Central memory CD8-positive, alpha-beta T cell (primary cell): ENCODE measurements at regions not wholly inside any gene's neighbourhood (a gene's known extent, or its start where the extent isn't known, plus 50 kb on each side); places are given as distances from the start of the nearest gene placed in this dataset.

Source experiments
- ATAC-seq: fragments of 150-1000 bp; cut with Tn5 transposase; replicated peaks from 2 replicates; pipeline ENCODE4 v1.10.0; 2022; ENCODE audit warnings: mild to moderate bottlenecking, moderate FRiP score, moderate number of reproducible peaks; ENCODE audit not compliant: poor library complexity, severe bottlenecking; ENCODE audit errors: extremely low read depth
- DNase-seq, 2 donors: peaks; one replicate each; pipeline ENCODE4 v3.0.0; 2021; ENCODE audit warnings: low spot score in 2 of 2
- H3K27ac Mint-ChIP-seq: one replicate; pipeline ENCODE4 v1.8.0; 2022; ENCODE audit warnings: low read depth, mild to moderate bottlenecking, moderate library complexity, mixed read lengths
- H3K27me3 Mint-ChIP-seq: one replicate; pipeline ENCODE4 v1.8.0; 2022; ENCODE audit warnings: mixed read lengths
- H3K36me3 Mint-ChIP-seq: one replicate; pipeline ENCODE4 v1.8.0; 2022; ENCODE audit warnings: mild to moderate bottlenecking, moderate library complexity, mixed read lengths; ENCODE audit not compliant: insufficient read depth
- H3K4me1 Mint-ChIP-seq: one replicate; pipeline ENCODE4 v1.8.0; 2022; ENCODE audit warnings: mixed read lengths
- H3K4me3 Mint-ChIP-seq: one replicate; pipeline ENCODE4 v1.8.0; 2022; ENCODE audit warnings: mild to moderate bottlenecking, moderate library complexity, mixed read lengths
- H3K9me3 Mint-ChIP-seq: one replicate; pipeline ENCODE4 v1.8.0; 2022; ENCODE audit warnings: mixed read lengths

DNA sequence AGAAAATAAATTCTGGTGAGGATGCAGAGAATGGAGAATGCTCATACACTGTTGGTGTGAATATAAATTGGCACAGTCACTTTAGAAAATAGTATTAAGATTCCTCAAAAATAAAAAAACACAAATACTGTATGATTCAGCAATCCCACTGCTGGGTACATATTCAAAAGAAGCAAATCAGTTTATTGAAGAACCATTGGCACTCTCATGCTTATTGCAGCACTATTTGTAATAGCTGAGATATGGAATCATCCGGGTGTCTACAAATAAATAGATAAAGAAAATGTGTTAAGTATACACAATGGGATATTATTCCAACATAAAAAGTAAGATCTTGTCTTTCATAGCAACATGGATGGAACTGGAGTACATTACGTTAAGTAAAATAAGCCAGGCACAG lies 579.4 kb upstream of the SEL1L start:
- H3K4me3 Mint-ChIP-seq: no peak overlapping the region
- peaks cover 30% of the 10 kb centered on the region for H3K9me3 Mint-ChIP-seq
- H3K4me1 Mint-ChIP-seq: no peaks in the 10 kb centered on the region
- H3K36me3 Mint-ChIP-seq: no peaks in the 10 kb centered on the region
- no peak overlapping the region for H3K27ac Mint-ChIP-seq
- no peak for DNase-seq
- ATAC-seq: no peak
- no peaks in the 10 kb centered on the region for H3K27me3 Mint-ChIP-seq

DNA sequence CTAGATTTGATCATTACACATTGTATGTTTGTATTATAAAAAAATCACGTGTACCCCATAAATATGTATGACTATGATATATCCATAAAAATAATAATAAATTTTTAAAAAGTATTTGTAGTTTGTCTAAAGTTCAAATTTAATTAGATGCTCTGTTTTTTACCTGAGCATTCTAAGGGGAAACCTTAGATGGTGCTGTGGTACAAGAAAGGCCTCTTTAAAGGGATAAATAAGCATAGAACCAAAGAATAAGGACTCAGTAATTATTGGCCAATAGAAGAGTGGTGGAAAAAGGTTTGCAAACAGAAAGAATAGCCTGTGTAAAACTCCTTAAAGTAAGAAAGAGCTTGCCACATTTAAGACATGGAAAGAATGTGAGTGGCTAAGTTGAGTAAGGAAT lies 580.1 kb upstream of the SEL1L start:
- no peaks in the 10 kb centered on the region for H3K27me3 Mint-ChIP-seq
- ATAC-seq (no peak), DNase-seq (no peak)
- H3K4me1 Mint-ChIP-seq: no peaks in the 10 kb centered on the region
- H3K4me3 Mint-ChIP-seq: no peak overlapping the region
- H3K36me3 Mint-ChIP-seq: no peaks in the 10 kb centered on the region
- H3K9me3 Mint-ChIP-seq: peaks cover 31% of the 10 kb centered on the region
- no peak overlapping the region for H3K27ac Mint-ChIP-seq

DNA sequence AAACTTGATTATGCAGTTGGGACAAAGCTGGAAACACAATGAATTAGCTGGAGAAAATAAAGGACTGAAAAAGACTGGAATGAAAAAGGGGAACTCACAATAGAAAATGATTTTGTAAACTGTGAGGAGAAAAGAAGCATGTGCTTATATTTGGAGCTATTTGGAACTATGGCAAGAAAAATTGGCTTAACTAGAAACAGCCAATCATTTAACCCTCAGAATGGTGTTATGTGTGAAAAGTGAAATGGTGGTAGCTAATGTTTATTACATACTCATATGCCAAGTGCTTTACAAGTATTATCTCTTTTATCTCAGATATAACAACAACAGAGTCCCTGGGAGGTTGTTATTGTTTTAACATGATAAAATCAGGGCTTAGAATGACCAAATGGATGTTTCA lies 583.1 kb upstream of the SEL1L start:
- no peak for ATAC-seq
- Mint-ChIP-seq H3K36me3 (no peaks in the 10 kb centered on the region), H3K27me3 (no peaks in the 10 kb centered on the region), H3K4me3 (no peak overlapping the region), H3K4me1 (no peaks in the 10 kb centered on the region), H3K9me3 (peaks cover 20% of the 10 kb centered on the region), H3K27ac (no peak overlapping the region)
- no peak for DNase-seq

DNA sequence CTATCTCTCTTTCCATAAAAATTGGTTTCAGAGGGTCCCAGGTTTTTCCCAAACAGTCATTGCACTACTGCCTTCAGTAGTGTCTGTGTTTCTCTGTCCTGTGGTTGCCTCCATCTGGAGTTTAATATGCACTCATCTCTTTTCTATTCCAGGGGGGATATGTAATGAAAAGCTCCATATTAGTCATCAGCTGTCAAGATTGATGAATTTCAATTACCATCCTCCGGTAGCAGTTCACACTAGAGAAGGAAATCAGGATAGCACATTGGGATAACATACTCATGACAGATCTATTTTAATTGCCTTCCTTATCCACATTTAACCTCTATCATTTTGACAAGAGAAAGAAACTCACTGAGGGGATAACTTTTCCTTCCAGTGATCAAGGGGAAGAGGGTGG lies 589.0 kb upstream of the SEL1L start:
- Mint-ChIP-seq H3K4me1 (no peaks in the 10 kb centered on the region), H3K4me3 (no peak overlapping the region), H3K27me3 (no peaks in the 10 kb centered on the region), H3K36me3 (no peaks in the 10 kb centered on the region), H3K27ac (no peak overlapping the region), H3K9me3 (peaks cover 4% of the 10 kb centered on the region)
- DNase-seq: no peak
- no peak for ATAC-seq

DNA sequence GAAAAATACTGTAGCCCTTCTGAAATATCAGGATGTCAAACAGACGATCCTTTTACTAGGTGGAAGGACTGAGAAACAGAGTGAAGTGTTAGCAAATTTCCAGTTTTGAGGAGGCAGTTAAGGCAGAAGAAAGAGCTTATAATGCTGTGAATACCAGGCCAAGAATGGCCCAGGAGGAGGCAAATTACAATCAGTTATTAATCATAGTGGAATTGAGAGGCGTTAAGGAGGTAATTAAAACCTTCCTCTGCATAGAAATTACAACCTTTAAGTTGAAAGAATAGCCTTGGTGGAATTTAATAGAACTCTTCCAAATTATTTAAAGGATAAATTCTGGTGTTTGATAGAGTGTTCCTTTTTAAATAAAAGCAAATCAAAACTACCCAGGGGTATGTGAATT lies 590.9 kb upstream of the SEL1L start:
- H3K4me1 Mint-ChIP-seq: no peaks in the 10 kb centered on the region
- no peak overlapping the region for H3K4me3 Mint-ChIP-seq
- H3K9me3 Mint-ChIP-seq: peaks cover 6% of the 10 kb centered on the region
- H3K27ac Mint-ChIP-seq: no peak overlapping the region
- H3K27me3 Mint-ChIP-seq: no peaks in the 10 kb centered on the region
- no peaks in the 10 kb centered on the region for H3K36me3 Mint-ChIP-seq
- ATAC-seq: no peak
- no peak for DNase-seq

DNA sequence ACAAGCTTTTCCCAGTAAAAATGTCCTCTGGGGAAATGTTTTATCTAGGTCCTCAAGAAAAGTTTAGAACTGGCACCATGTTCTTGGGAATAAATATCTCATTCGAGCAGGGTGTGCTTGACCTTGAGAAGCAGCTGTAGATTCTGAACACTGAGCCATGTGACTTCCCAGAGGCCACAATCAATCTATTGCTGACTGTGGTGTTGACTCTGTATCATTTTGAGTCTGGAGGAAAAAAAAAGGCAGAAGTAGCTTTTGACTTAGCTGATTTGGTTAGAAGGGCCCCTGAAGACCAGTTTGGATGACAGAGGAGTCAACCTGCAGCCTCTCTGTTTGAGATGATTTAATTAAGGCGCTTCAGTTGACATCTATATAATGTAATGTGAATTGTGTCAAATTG lies 592.4 kb upstream of the SEL1L start:
- Mint-ChIP-seq H3K9me3 (peaks cover 6% of the 10 kb centered on the region), H3K4me1 (no peaks in the 10 kb centered on the region), H3K4me3 (no peak overlapping the region), H3K27me3 (no peaks in the 10 kb centered on the region), H3K36me3 (no peaks in the 10 kb centered on the region), H3K27ac (no peak overlapping the region)
- no peak for DNase-seq
- ATAC-seq: no peak

DNA sequence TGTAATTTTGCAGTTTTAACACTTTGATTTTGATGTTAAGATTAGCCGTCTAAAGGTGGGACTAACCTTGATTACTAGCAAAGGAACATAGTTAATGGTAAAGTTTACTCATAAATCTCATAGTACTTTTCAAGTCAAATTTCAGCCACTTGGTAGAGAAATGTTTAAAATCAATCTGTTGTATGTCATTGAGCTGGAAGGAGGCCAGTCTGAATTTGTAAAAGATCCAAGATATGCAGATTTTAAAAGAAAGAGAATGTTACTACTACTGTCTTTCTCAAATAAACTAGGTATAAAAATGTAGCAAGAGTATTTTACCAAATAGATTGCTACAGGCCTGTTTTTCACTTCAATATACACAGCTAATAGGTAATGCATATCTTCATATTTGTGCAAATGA lies 600.8 kb upstream of the SEL1L start:
- Mint-ChIP-seq H3K4me1 (no peaks in the 10 kb centered on the region), H3K27ac (no peak overlapping the region), H3K9me3 (no peaks in the 10 kb centered on the region), H3K4me3 (no peak overlapping the region), H3K27me3 (no peaks in the 10 kb centered on the region), H3K36me3 (no peaks in the 10 kb centered on the region)
- DNase-seq (no peak), ATAC-seq (no peak)

DNA sequence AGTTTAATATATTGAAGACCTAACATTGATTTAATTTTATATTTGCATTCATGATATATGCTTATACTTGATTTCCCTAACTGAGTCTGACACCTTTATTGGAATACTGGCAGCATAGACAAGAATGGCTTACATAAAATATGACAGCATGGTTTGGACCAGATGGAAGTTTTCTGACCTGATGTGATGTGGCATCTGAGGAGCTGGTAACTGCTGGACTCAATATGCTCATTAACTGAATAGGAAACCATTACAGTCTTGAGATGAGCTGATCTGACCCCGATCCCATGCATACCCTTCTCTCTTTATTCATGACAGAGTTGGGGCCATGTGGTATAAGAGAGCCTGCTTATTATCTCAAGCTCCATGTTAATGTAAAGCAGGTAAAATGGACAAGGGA lies 604.8 kb upstream of the SEL1L start:
- Mint-ChIP-seq H3K4me1 (no peaks in the 10 kb centered on the region), H3K27ac (no peak overlapping the region), H3K4me3 (no peak overlapping the region), H3K36me3 (no peaks in the 10 kb centered on the region), H3K9me3 (peaks cover 20% of the 10 kb centered on the region), H3K27me3 (no peaks in the 10 kb centered on the region)
- no peak for ATAC-seq
- DNase-seq: no peak

DNA sequence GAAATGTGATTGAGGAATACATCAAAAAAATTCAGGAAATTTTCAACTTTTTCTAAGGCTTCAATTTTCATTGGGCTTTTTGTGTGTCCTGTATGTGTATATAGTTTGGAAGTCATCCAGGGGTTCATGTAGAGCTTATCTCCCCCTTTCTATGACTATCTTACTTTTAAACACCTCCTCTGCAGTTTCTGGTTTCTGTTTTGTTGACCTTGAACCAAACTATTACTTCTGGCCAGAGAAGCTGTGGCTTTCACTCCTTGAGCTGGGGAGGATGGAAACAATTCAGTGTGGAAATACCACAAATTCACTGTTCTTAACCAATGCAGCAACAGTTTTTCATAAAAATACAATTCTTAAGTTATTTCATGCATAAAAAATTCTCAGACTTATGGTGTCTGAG lies 613.2 kb upstream of the SEL1L start:
- Mint-ChIP-seq H3K4me1 (no peaks in the 10 kb centered on the region), H3K9me3 (peaks cover 13% of the 10 kb centered on the region), H3K27me3 (no peaks in the 10 kb centered on the region), H3K36me3 (no peaks in the 10 kb centered on the region), H3K27ac (no peak overlapping the region), H3K4me3 (no peak overlapping the region)
- DNase-seq: no peak
- ATAC-seq: no peak

DNA sequence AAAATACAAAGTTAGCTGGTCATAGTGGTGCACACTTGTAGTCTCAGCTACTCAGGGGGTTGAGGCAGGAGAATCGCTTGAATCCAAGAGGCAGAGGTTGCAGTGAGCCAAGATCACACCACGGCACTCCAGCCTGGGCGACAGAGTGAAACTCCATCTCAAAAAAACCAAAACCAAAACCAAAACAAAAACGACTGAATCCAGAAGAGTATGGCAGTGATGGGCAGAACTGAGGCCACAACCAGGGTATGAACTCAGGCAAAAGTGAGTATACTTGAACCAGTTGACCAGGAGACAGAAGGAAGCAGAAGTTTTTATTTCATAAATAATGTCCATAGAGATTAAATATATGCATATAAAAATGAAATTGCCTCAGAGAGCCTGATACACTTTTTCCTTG lies 620.0 kb upstream of the SEL1L start:
- no peak overlapping the region for H3K27ac Mint-ChIP-seq
- ATAC-seq (no peak), DNase-seq (no peak)
- no peak overlapping the region for H3K4me3 Mint-ChIP-seq
- no peaks in the 10 kb centered on the region for H3K27me3 Mint-ChIP-seq
- no peaks in the 10 kb centered on the region for H3K36me3 Mint-ChIP-seq
- no peaks in the 10 kb centered on the region for H3K4me1 Mint-ChIP-seq
- H3K9me3 Mint-ChIP-seq: peaks cover 10% of the 10 kb centered on the region

DNA sequence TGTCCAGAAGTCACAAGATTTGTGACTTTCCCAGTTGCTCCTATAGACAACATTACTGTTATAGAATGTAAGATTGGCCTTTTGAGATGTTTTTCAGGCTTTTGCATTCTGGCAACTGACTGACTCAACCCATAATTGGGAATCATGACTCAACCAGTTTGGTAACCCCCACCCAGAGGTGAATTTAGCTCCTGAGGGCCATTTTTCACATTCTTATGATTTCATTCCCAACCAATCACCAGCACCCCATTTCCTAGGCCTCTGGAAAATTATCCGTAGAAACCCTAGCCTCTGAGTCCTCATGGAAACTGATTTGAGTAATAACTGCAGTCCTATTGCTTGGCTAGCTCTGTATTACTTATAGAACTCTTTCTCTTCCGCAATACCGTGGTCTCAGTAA lies 626.0 kb upstream of the SEL1L start:
- H3K27me3 Mint-ChIP-seq: no peaks in the 10 kb centered on the region
- DNase-seq: no peak
- no peak overlapping the region for H3K27ac Mint-ChIP-seq
- H3K36me3 Mint-ChIP-seq: no peaks in the 10 kb centered on the region
- H3K9me3 Mint-ChIP-seq: peaks cover 5% of the 10 kb centered on the region
- H3K4me1 Mint-ChIP-seq: no peaks in the 10 kb centered on the region
- H3K4me3 Mint-ChIP-seq: no peak overlapping the region
- ATAC-seq: no peak

DNA sequence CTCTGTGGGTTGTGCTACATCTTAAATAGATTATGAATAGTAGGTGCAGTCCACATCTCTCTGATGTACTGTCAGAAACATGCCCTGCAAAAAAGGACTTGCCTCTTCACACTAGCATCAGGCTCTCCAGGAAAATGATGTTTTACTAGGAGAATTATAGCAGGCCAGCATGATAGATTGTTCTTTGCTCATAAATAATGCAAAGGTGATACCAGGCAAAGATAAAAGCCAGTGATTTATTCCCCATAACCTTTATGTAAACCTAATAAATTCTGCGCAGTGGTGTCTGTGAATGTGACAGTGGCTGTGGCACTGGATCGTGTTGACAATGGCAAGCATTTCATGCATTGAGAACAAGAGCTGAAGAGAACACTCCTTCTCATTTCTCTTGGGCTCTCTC lies 646.5 kb upstream of the SEL1L start:
- H3K4me1 Mint-ChIP-seq: no peaks in the 10 kb centered on the region
- no peak overlapping the region for H3K4me3 Mint-ChIP-seq
- no peaks in the 10 kb centered on the region for H3K36me3 Mint-ChIP-seq
- DNase-seq (no peak), ATAC-seq (no peak)
- no peaks in the 10 kb centered on the region for H3K27me3 Mint-ChIP-seq
- H3K9me3 Mint-ChIP-seq: peaks cover 31% of the 10 kb centered on the region
- H3K27ac Mint-ChIP-seq: no peak overlapping the region

DNA sequence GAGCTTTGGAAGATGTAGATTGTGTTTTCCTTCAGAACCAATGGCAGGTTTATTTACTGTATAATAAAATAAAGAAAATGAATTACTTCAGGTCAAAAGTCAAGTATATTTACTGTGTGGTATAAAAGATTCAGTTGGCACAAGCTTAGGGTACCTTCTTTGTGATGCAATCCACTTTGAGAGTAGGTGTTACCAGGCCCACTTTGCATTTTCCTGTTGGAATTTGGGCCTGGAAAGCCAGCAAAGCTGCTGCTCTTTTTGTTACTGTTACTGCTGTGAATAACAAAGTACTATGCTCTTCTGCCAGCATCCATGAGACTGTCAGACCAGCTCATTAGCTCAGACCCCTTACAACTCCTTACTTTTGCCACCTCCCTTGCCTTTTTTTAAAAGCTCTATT lies 649.0 kb upstream of the SEL1L start:
- H3K27me3 Mint-ChIP-seq: no peaks in the 10 kb centered on the region
- H3K36me3 Mint-ChIP-seq: no peaks in the 10 kb centered on the region
- H3K9me3 Mint-ChIP-seq: peaks cover 20% of the 10 kb centered on the region
- ATAC-seq (no peak), DNase-seq (no peak)
- no peak overlapping the region for H3K4me3 Mint-ChIP-seq
- no peak overlapping the region for H3K27ac Mint-ChIP-seq
- no peaks in the 10 kb centered on the region for H3K4me1 Mint-ChIP-seq

DNA sequence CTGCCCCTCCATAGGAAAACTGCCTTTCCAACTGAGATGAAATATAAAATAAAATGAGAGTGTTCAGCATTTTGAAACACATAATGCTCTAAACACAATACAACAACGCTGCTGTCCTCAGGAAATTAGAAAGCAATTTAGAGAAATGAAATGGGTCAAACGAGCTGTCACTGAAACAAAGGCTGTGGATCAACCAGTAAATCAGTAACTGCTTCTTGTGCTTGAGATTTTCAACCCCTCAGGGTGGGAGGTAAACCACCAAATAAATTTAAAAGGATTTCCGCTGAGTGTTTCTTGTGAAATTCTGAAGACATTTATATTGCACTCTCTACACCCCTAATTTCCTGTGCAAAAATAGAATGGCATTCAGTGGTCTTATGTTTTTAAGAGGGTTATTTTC lies 657.1 kb upstream of the SEL1L start:
- no peak overlapping the region for H3K4me3 Mint-ChIP-seq
- ATAC-seq (no peak), DNase-seq (no peak)
- H3K4me1 Mint-ChIP-seq: no peaks in the 10 kb centered on the region
- H3K9me3 Mint-ChIP-seq: peaks cover 16% of the 10 kb centered on the region
- H3K36me3 Mint-ChIP-seq: no peaks in the 10 kb centered on the region
- H3K27me3 Mint-ChIP-seq: no peaks in the 10 kb centered on the region
- H3K27ac Mint-ChIP-seq: no peak overlapping the region
